ENCODE measurements at regions not wholly inside any gene's neighbourhood (a gene's known extent, or its start where the extent isn't known, plus 50 kb on each side); places are given as distances from the start of the nearest gene placed in this dataset.

DNA sequence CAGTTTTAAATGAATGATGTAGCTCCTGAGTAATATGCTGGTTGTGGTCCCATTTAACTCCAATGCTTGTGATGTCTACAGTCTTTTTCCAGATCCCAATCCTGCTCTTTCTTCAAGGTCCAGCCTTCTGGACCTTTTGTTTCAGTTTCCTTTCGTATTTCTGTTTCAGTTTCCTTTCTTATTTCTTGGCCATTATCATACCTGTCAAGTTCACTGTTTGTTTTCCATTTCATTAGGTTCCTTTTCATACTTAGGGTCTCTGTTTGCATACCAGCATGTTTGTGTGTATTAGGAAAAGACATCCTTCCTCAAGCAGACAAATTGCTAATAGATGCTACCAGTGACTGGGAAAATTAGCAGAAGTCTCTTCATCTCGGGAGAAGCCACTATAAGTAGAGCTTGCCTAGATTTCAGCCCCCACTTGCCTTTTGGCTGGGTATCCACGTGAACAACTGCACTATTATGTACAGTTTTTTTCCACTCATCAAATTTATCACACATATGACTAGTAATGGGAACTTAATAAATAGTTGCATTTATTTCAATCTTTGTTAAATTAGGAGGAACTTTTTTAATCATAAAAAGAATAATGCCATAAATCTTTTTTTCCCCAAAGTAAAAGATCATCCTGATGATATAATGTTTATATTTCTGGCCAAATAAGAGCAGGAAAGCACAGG lies 583.4 kb downstream of the BCKDHB start:
- DNase-seq, result no peak

GRCh38 chr6:80679992-80680391 lies 573.5 kb downstream of the BCKDHB start:
- no peak for DNase-seq

DNA sequence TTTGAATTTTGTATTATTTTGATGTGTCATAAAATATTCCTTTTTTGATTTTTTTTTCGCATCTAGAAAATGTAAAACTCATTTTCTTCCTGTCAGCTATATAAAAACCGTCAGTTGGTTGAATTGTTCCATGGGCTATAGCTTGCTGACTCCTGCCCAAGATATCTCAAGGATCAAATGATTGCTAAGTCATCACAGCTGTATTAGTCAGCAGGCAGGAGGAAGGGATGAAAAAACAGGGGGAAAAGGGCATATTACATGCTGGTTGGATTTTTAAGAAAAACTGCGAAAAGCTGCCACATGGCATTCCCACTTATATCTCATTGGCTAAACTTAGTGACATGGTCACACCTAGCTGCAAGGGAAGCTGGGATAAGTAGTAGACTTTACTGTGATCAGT lies 569.9 kb downstream of the BCKDHB start:
- DNase-seq, result peak; percentile 13

GRCh38 chr6:80674669-80675068 lies 568.2 kb downstream of the BCKDHB start:
- DNase-seq, result no peak

DNA sequence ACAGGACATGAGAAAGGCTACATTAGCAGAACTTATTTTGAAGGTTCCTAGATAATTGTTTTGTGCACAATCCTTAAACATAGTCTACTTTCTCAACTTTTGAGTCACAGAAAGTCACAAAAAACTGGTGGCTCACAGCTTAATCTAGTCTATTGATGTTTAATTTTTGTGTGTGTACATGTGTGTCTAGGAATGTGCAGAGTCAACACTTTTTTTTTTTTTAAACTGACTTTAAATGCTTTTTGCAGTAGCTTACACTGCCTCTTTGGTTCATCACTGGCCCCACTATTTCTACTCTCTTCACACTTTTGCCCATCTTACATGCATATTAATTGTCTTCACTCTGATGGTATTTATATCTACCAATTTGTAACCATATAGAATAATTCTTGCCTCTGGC lies 566.9 kb downstream of the BCKDHB start:
- DNase-seq, result no peak

GRCh38 chr6:80667006-80667405 lies 560.5 kb downstream of the BCKDHB start:
- DNase-seq, result no peak

- no peak for DNase-seq
These were observed 552.5 kb downstream of the BCKDHB start for GRCh38 chr6:80658926-80659325.

GRCh38 chr6:80647156-80647555 lies 540.7 kb downstream of the BCKDHB start:
- DNase-seq, result no peak

DNA sequence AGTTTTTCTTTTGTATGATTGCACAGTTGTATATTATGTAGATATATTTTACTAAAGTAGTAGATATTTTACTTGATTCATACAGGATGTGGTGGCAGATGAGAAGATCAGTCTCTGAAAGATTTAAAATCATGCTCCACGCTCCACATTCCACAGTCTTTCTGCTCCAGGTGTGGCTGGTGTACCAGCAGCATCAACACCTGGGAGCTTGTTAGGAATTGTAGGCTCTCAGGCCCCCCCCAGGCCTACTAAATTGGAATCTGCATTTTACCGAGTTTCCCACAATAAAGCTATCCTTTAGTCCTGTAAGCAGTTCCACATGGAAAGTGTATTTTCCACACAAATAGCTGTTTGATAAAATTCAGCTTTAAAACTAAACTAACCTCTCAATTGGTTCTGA lies 537.4 kb downstream of the BCKDHB start:
- no peak for DNase-seq

- peak; percentile 64 for DNase-seq
These were observed 536.0 kb downstream of the BCKDHB start for GRCh38 chr6:80642452-80642851.

DNA sequence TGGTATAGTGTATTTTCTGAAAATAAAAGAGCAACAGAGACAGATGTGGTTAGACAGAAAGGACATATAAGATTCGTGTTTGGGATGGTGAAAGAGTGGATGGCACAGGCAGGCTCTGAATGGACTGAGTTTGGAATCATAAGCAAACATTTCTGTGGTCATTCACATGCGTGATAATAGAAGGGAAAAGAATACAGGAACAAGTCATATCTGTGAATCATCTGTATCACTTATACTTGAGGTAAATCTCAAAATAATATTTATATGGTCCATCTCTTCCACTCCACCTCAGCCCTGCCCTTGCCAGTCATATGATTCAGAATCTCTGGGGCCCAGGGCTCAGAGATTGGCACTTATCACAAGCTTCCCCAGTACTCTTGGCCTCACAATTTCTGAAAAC lies 535.1 kb downstream of the BCKDHB start:
- DNase-seq, result peak; percentile 24

DNA sequence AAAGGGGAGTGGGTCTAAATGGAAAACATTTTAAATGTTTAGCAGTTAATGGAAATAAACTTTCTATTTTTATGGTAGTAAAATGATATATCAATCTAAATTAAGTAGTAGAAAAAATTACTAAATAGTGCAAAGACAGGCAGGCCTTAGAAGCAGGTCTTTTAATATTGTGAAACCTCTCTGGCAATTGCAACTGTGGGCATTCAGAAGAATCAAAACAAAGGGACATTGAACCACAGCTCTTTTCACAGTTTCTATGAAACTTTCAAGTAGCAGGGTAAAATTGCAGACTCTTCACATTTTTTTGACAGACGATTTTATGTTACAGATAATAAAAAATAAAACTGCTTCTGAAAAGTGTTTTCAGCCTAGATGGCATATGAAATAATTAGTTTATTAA lies 533.7 kb downstream of the BCKDHB start:
- DNase-seq, result no peak

- DNase-seq, result no peak
These were observed 532.7 kb downstream of the BCKDHB start for GRCh38 chr6:80639181-80639629.

- peak; percentile 96 for DNase-seq
These were observed 532.0 kb downstream of the BCKDHB start for GRCh38 chr6:80638213-80639055.

GRCh38 chr6:80637312-80637711 lies 530.8 kb downstream of the BCKDHB start:
- DNase-seq, result peak; percentile 45

DNA sequence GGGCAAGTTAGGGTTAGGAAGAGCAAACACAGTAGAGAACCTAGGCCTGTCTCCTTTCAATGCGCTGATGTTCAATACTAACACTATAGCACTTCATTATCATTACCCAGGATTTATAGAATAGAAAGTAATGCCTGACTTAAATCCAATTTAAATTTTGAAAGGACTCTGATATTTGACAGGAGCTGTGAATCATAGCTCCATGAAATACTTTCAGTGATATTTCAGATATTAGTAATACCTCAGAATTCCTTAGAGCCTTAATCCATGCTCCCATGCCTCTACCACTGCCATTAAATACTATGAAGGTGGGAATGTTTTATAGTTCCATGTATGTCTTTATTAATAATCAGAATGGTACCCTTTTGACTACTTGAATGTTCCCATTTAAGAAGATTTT lies 530.2 kb downstream of the BCKDHB start:
- peak; percentile 43 for DNase-seq

DNA sequence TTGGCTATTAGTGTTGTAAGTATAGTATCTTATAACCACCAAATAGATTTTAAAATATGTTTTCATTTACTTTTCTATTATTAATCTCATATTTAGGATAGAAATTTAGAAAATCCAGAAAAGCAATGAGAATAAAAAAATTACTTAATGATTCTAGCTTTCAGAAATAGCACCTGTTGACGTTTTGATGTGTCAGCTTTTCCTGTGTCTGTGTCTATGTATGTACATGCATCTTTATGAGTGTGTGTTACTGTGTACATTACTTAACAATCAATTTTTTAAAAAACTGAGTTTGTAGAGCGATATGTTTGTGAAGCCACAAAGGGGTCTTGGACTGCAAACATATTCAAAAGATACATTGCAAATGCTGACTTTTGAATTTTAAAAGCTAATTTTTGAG lies 526.9 kb downstream of the BCKDHB start:
- no peak for DNase-seq

GRCh38 chr6:80625405-80625804 lies 518.9 kb downstream of the BCKDHB start:
- DNase-seq, result no peak

- no peak for DNase-seq
These were observed 516.8 kb downstream of the BCKDHB start for GRCh38 chr6:80623066-80623815.

DNA sequence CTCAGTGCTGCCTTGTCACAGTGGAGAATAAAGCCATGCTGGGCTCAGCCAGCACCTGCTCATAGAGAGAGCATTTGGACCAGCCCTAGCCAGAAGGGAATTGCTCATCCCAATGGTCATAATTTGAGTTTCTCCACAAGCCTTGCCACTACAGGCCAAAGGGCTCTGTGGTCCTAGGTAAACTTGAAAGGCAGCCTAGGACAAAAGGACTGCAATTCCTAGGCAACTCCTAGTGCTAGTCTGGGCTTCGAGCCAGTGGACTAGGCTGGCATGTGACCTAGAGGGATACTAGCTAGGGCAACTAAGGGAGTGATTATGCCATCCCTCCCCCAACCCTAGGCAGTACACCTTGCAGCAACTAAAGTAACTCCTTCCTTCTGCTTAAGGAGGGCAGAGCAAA lies 516.2 kb downstream of the BCKDHB start:
- DNase-seq, result no peak

DNA sequence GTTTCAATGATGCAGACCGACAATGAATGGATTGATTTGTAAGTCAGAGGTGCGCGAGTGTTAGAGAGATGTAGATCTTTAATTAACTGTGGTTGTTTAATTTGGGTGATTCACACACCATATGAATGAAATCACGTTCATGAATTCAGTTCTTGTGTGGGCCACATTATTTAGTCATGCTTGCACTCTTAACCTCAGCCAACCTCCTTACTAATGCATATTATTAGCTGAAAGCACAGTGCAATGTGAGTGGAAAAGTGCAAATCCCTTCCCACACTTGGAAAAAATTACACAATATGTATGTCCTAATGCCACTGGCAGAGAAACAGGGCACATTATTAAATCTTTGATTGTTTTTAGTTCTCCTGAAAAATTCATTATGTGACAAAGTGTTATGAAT lies 512.5 kb downstream of the BCKDHB start:
- DNase-seq, result peak; percentile 55

DNA sequence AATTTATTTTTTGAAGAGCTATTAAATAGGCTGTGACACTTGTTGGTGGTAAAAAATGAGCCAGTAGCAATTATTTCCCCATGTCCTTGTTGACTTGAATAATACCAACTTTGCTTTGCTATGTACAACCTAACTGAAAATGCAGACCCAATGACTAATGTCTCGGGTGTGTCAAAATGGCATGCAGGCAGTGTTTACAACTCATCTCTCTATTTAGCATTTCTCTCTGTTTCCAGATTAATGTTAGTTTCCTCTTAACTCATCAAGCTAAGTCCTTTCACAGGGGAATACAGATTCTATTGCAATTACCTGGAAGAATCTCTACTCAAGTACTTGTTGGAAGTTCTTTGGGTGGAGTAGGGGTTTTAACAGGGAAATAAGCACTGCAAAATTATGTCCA lies 504.4 kb downstream of the BCKDHB start:
- DNase-seq, result peak; percentile 73

DNA sequence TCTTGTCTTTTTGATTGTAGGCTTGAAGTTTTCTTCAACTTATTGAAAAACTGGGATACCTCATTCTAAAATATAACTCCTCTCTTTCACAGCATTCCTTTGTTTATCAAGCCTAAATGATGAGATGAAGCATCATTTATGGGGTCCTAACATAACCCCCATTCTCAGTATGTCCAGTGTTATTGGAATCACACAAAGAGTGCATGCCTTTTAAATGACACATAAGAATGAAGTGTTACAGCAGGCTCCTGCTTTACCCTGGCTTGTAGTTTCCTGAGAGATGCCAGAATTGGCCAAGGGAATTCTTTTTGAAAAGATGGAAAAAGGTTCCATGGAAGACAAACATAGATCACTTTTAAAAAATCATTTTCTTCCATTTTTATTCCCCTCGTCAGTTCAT lies 502.4 kb downstream of the BCKDHB start:
- DNase-seq, result peak; percentile 46

Data from HCEC 1CT (cell line).